Erythroblast (primary cell): ENCODE measurements at regions not wholly inside any gene's neighbourhood (a gene's known extent, or its start where the extent isn't known, plus 50 kb on each side); places are given as distances from the start of the nearest gene placed in this dataset.

Experiments used
- GATA1 ChIP-seq: IDR thresholded peaks from 2 replicates; pipeline ENCODE4 v1.6.1; 2011; ENCODE audit warnings: low read depth, mild to moderate bottlenecking, control low read depth, low read length, moderate library complexity
- POLR2A ChIP-seq: IDR thresholded peaks from 2 replicates; pipeline ENCODE4 v1.6.1; 2011; ENCODE audit warnings: mild to moderate bottlenecking, low read length

- TF ChIP-seq POLR2A (no peak), GATA1 (no peak)
Measured at GRCh38 chr14:58751788-58752187, 114.0 kb downstream of the DACT1 start.
